HCT116 (cell line): ENCODE measurements at regions not wholly inside any gene's neighbourhood (a gene's known extent, or its start where the extent isn't known, plus 50 kb on each side); places are given as distances from the start of the nearest gene placed in this dataset.

ENCODE experiments used
- ATF3 ChIP-seq: IDR thresholded peaks from 2 replicates; pipeline ENCODE4 v1.6.1; 2012
- CTCF ChIP-seq, 3 experiments: fragments of 200-600 bp in 1 of 3; sonication (generic) in 1 of 3; IDR thresholded peaks in 2 of 3; conservative IDR thresholded peaks in 1 of 3; 2 replicates each; pipeline ENCODE4 v1.5.1; 2012 to 2017; ENCODE audit warnings: low read depth in 2 of 3, low read length in 2 of 3, antibody characterized with exemption in 1 of 3, borderline replicate concordance in 1 of 3, control low read depth in 1 of 3, mild to moderate bottlenecking in 1 of 3, mixed read lengths in 1 of 3, mixed run types in 1 of 3, moderate library complexity in 1 of 3; ENCODE audit not compliant: insufficient read depth in 1 of 3
- ELF1 ChIP-seq: IDR thresholded peaks from 2 replicates; pipeline ENCODE4 v1.6.1; 2012; ENCODE audit warnings: low read depth, borderline replicate concordance
- EZH2 ChIP-seq: fragments of 200-600 bp; sonication (generic); IDR thresholded peaks from 2 replicates; pipeline ENCODE4 v1.6.1; 2017; ENCODE audit warnings: antibody characterized with exemption, mixed run types
- EZH2phosphoT487 ChIP-seq: fragments of 200-600 bp; IDR thresholded peaks from 2 replicates; pipeline ENCODE4 v1.6.1; 2018; ENCODE audit warnings: antibody characterized with exemption, borderline replicate concordance
- POLR2A ChIP-seq: IDR thresholded peaks from 2 replicates; pipeline ENCODE4 v1.7.0; 2011; ENCODE audit warnings: borderline replicate concordance; ENCODE audit not compliant: insufficient read depth, insufficient read length; ENCODE audit errors: extremely low read depth
- POLR2AphosphoS5 ChIP-seq: IDR thresholded peaks from 2 replicates; pipeline ENCODE4 v1.6.1; 2011; ENCODE audit warnings: mild to moderate bottlenecking, low read depth, low read length, moderate library complexity
- REST ChIP-seq: IDR thresholded peaks from 2 replicates; pipeline ENCODE4 v1.6.1; 2012; ENCODE audit warnings: low read depth
- SRF ChIP-seq: IDR thresholded peaks from 2 replicates; pipeline ENCODE4 v1.6.1; 2012; ENCODE audit warnings: low read depth
- ZBTB33 ChIP-seq: IDR thresholded peaks from 2 replicates; pipeline ENCODE4 v1.6.1; 2011; ENCODE audit warnings: mild to moderate bottlenecking, low read length, moderate library complexity; ENCODE audit not compliant: insufficient replicate concordance; ENCODE audit errors: extremely low read depth
- ZNF274 ChIP-seq: fragments of 200-500 bp; sonication (Bioruptor generic); IDR thresholded peaks from 2 replicates; pipeline ENCODE4 v1.6.1; 2014; ENCODE audit warnings: mild to moderate bottlenecking, low read depth, low read length, inconsistent platforms

- TF ChIP-seq REST (no peak), SRF (no peak), POLR2AphosphoS5 (no peak), EZH2 (no peak), CTCF (IDR thresholded peaks at IDR 0.05 in 2 of 3, conservative IDR thresholded peaks at IDR 0.05 in 1 of 3; ENCODE audit: borderline replicate concordance in 1 of 3, insufficient read depth in 1 of 3, low read depth in 2 of 3, low read length in 2 of 3) (no peak), ZNF274 (no peak), EZH2phosphoT487 (no peak), ZBTB33 (no peak), POLR2A (no peak), ELF1 (no peak), ATF3 (no peak)
These were observed 319.0 kb downstream of the LRFN2 start for GRCh38 chr6:40268166-40268565.
